Stimulated activated effector memory CD8-positive, alpha-beta T cell treated with anti-CD3 and anti-CD28 coated beads, Interleukin-12 subunit alpha, Interleukin-12 subunit beta, amount 100 ng/mL, for 72 hours (primary cell): ENCODE measurements at regions not wholly inside any gene's neighbourhood (a gene's known extent, or its start where the extent isn't known, plus 50 kb on each side); places are given as distances from the start of the nearest gene placed in this dataset.
A peak's percentile ranks its signal among the peaks of the same experiment; 100 is the strongest.
"Not testable (repeated sequence)": the region's sequence is repeated elsewhere in the genome, so short reads cannot be mapped to it uniquely, and the experiment has no call there.

Experiments
- ATAC-seq: fragments of 150-1000 bp; cut with Tn5 transposase; 2 replicates; pipeline ENCODE4 v1.10.0; 2021
- DNase-seq, 2 donors: peaks; one replicate each; pipeline ENCODE4 v3.0.0; 2021 to 2022; ENCODE audit warnings: low spot score in 2 of 2
- H3K27ac Mint-ChIP-seq: one replicate; pipeline ENCODE4 v1.8.0; 2022; ENCODE audit warnings: mild to moderate bottlenecking, mixed read lengths
- H3K36me3 Mint-ChIP-seq: one replicate; pipeline ENCODE4 v1.8.0; 2022; ENCODE audit warnings: mild to moderate bottlenecking, mixed read lengths
- H3K4me1 Mint-ChIP-seq: one replicate; pipeline ENCODE4 v1.8.0; 2022; ENCODE audit warnings: mixed read lengths
- H3K4me3 Mint-ChIP-seq: one replicate; pipeline ENCODE4 v1.8.0; 2022; ENCODE audit warnings: mild to moderate bottlenecking, mixed read lengths
- H3K9me3 Mint-ChIP-seq: one replicate; pipeline ENCODE4 v1.8.0; 2022; ENCODE audit warnings: mixed read lengths

DNA sequence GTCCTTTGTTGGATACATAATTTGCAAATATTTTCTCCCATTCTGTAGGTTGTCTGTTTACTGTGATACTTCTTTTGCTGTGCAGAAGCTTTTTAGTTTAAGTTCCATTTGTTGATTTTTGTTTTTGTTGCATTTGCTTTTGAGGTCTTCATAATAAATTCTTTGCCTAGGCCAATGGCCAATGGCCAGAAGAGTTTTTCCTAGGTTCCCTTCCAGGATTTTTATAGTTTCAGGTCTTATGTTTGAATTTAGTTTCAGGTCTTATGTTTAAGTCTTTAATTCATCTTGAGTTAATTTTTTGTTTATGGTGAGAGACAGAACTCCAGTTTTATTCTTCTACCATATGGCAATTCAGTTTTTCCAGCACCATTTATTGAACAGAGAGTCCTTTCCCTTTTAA is 90.1 kb upstream of the GOT2 start:
- ATAC-seq, result no peak
- no peaks in the 10 kb centered on the region for H3K36me3 Mint-ChIP-seq
- H3K9me3 Mint-ChIP-seq, result no peaks in the 10 kb centered on the region

DNA sequence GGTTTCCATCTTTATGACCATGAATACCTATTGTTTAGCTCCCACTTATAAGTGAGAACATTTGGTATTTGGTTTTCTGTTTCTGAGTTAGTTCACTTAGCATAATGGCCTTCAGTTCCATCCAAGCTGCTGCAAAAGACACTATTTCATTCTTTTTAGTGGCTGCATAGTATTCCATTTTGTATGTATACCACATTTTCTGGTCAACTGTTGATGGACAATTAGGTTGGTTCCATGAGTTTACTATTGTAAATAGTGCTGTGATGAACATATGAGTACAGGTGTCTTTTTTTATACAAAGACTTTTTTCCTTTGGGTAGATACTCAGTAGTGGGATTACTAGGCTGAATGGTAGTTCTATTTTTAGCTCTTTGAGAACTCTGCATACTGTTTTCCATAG is 87.8 kb upstream of the GOT2 start:
- ATAC-seq, result no peak
- H3K4me1 Mint-ChIP-seq, result no peaks in the 10 kb centered on the region

More for the DNA sequence above, 90.1 kb upstream of the GOT2 start:
- no peaks in the 10 kb centered on the region for H3K4me1 Mint-ChIP-seq
- DNase-seq, result no peak
- no peak overlapping the region for H3K27ac Mint-ChIP-seq
- H3K4me3 Mint-ChIP-seq, result no peak overlapping the region

DNA sequence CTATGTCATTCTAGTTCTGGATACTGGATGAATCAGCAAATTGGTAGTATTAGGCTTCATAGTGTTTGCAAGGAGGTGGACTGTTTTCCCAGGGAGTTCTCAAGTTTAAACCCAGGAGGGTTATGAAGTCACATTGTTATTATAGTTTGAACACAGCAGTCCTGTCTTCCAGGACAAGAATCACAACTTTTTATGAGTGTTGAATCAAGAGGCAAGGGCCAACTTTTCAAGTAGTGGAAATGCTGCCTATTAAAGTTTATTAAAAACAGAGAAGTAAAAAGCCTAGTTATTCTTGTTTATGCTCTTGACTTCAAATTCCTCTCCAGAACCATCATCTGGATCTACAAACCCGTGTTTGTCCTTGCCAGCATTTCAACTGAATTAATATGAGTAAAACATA is 86.3 kb upstream of the GOT2 start:
- DNase-seq, result no peak

More for the DNA sequence above, 87.8 kb upstream of the GOT2 start:
- Mint-ChIP-seq H3K36me3 (no peaks in the 10 kb centered on the region), H3K9me3 (no peaks in the 10 kb centered on the region), H3K27ac (no peak overlapping the region), H3K4me3 (no peak overlapping the region)
- no peak for DNase-seq

GRCh38 chr16:58815181-58815888 is 81.2 kb upstream of the GOT2 start:
- Mint-ChIP-seq H3K36me3 (no peaks in the 10 kb centered on the region), H3K27ac (no peak overlapping the region), H3K4me1 (no peaks in the 10 kb centered on the region), H3K4me3 (no peak overlapping the region), H3K9me3 (no peaks in the 10 kb centered on the region)
- no peak for DNase-seq
- ATAC-seq, result no peak

More for the DNA sequence above, 86.3 kb upstream of the GOT2 start:
- Mint-ChIP-seq H3K27ac (no peak overlapping the region), H3K4me1 (no peaks in the 10 kb centered on the region), H3K9me3 (no peaks in the 10 kb centered on the region), H3K4me3 (no peak overlapping the region), H3K36me3 (no peaks in the 10 kb centered on the region)
- ATAC-seq, result no peak

- no peaks in the 10 kb centered on the region for H3K9me3 Mint-ChIP-seq
- DNase-seq (peak in 1 of 2 donors; percentile 56), ATAC-seq (peak; percentile 68)
- H3K27ac Mint-ChIP-seq, result no peak overlapping the region
- no peaks in the 10 kb centered on the region for H3K36me3 Mint-ChIP-seq
- peak overlapping the region; percentile 25 for H3K4me3 Mint-ChIP-seq
- no peaks in the 10 kb centered on the region for H3K4me1 Mint-ChIP-seq
These were observed 80.3 kb upstream of the GOT2 start for GRCh38 chr16:58814348-58814801.

- Mint-ChIP-seq H3K4me1 (no peaks in the 10 kb centered on the region), H3K4me3 (no peak overlapping the region), H3K36me3 (no peaks in the 10 kb centered on the region), H3K9me3 (peaks cover 3% of the 10 kb centered on the region), H3K27ac (no peak overlapping the region)
- DNase-seq (no peak), ATAC-seq (no peak)
These were observed 75.1 kb upstream of the GOT2 start for GRCh38 chr16:58809213-58809612.

- no peaks in the 10 kb centered on the region for H3K36me3 Mint-ChIP-seq
- H3K27ac Mint-ChIP-seq, result no peak overlapping the region
These were observed 73.2 kb upstream of the GOT2 start for GRCh38 chr16:58807276-58807675.

GRCh38 chr16:58801838-58802237 is 67.7 kb upstream of the GOT2 start:
- no peak overlapping the region for H3K4me3 Mint-ChIP-seq
- no peaks in the 10 kb centered on the region for H3K4me1 Mint-ChIP-seq
- H3K9me3 Mint-ChIP-seq, result peaks cover 13% of the 10 kb centered on the region
- no peaks in the 10 kb centered on the region for H3K36me3 Mint-ChIP-seq
- no peak overlapping the region for H3K27ac Mint-ChIP-seq
- DNase-seq, result no peak
- no peak for ATAC-seq

More at GRCh38 chr16:58807276-58807675, 73.2 kb upstream of the GOT2 start:
- DNase-seq (no peak), ATAC-seq (no peak)
- no peaks in the 10 kb centered on the region for H3K4me1 Mint-ChIP-seq
- no peak overlapping the region for H3K4me3 Mint-ChIP-seq
- H3K9me3 Mint-ChIP-seq, result peaks cover 9% of the 10 kb centered on the region

DNA sequence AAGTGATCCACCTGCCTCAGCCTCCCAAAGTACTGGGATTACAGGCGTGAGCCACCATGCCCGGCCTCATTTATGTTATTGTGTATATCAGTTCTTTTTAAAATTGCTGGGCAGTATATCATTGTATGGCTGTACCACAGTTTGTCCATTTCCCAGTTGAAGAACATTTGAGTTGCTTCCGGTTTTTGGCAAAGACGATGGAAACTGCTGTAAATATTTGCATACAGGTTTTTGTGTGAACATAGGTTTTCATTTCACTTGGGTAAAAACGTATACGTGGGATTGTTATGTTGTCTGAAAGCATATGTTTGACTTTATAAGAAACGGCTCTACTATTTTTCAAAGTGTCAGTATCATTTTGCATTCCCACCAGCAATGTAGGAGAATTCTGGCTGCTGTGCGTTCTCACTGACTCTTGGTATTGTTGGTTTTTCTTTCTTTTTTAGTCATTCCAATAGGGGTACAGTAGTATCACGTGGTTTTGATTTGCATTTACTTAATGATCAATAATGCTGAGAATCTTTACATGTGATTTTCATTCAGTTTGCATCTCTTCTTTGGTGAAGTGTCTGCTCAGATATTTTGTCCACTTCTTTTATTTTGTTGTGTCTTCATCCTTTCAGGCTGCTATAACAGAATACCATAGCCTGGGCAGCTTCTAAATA is 63.2 kb upstream of the GOT2 start:
- Mint-ChIP-seq H3K27ac (no peak overlapping the region), H3K9me3 (peaks cover 4% of the 10 kb centered on the region), H3K36me3 (no peaks in the 10 kb centered on the region), H3K4me1 (no peaks in the 10 kb centered on the region), H3K4me3 (no peak overlapping the region)
- ATAC-seq, result no peak
- no peak for DNase-seq

- Mint-ChIP-seq H3K27ac (no peak overlapping the region), H3K36me3 (no peaks in the 10 kb centered on the region), H3K9me3 (no peaks in the 10 kb centered on the region), H3K4me1 (no peaks in the 10 kb centered on the region), H3K4me3 (no peak overlapping the region)
- DNase-seq (no peak), ATAC-seq (no peak)
These were observed 59.2 kb upstream of the GOT2 start for GRCh38 chr16:58793366-58793765.

DNA sequence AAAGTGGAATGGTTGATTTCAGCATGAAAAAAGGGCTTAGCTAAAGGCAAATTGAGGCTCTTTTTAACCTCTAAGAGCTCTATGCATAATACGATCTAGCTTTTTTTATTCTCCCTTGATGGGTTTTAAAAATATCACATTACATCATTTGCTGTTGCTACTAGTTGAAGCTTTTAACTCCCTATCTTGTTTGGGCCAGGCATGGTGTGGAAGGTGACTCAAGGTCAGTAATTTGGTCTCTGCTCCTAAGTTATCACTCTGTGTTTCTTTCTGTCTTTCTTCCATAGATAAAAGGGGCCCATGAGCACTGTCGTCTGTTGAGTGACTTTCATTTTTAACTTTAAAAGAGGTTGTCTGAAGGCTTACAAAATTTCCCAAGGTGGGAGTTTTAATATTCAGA is 58.1 kb upstream of the GOT2 start:
- no peaks in the 10 kb centered on the region for H3K36me3 Mint-ChIP-seq
- H3K4me1 Mint-ChIP-seq, result no peaks in the 10 kb centered on the region
- no peaks in the 10 kb centered on the region for H3K9me3 Mint-ChIP-seq
- no peak overlapping the region for H3K27ac Mint-ChIP-seq
- ATAC-seq (no peak), DNase-seq (no peak)
- H3K4me3 Mint-ChIP-seq, result no peak overlapping the region

- not testable (repeated sequence) for H3K9me3 Mint-ChIP-seq
These were observed 56.9 kb upstream of the GOT2 start for GRCh38 chr16:58790816-58791557.

DNA sequence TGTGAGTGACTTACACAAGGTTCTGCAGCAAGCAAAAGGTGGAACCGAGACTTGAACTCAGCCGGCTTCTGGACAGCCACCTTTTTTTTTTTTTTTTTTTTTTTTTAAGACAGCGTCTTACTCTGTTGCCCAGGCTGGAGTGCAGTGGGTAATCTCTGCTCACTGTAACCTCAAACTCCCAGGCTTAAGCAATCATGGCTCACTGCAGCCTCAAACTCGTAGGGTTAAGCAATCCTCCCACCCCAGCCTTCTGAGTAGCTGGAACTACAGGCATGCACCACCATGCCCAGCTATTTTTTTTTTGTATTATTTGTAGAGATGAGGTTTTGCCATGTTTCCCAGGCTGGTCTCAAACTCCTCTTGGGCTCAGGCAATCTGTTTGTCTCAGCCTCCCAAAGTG is 55.2 kb upstream of the GOT2 start:
- Mint-ChIP-seq H3K4me3 (no peak overlapping the region), H3K4me1 (no peaks in the 10 kb centered on the region), H3K27ac (no peak overlapping the region), H3K36me3 (no peaks in the 10 kb centered on the region), H3K9me3 (no peaks in the 10 kb centered on the region)
- no peak for DNase-seq
- no peak for ATAC-seq

More at GRCh38 chr16:58790816-58791557, 56.9 kb upstream of the GOT2 start:
- ATAC-seq, DNase-seq, H3K4me3 Mint-ChIP-seq, H3K27ac Mint-ChIP-seq, H3K4me1 Mint-ChIP-seq, H3K36me3 Mint-ChIP-seq: not testable (repeated sequence)
